Keratinocyte (primary cell): ENCODE measurements at regions not wholly inside any gene's neighbourhood (a gene's known extent, or its start where the extent isn't known, plus 50 kb on each side); places are given as distances from the start of the nearest gene placed in this dataset.

Experiments
- DNase-seq: peaks from one replicate; pipeline ENCODE4 v3.0.0-alpha.2; 2011; ENCODE audit warnings: low read depth, missing footprints, low spot score
- FAIRE-seq: peaks from 2 replicates; lab custom pipeline; 2011; peaks lifted over from hg19 to GRCh38; lab: Jason Lieb, UNC
- H2AFZ ChIP-seq: 2 replicates; pipeline ENCODE4 v1.6.0; 2012; ENCODE audit warnings: low read length, control low read depth, inconsistent platforms; ENCODE audit not compliant: control insufficient read depth
- H3K27ac ChIP-seq: 2 replicates; pipeline ENCODE4 v1.5.1; 2011; ENCODE audit warnings: low read length; ENCODE audit not compliant: control insufficient read depth, insufficient read depth
- H3K27me3 ChIP-seq: 3 replicates; pipeline ENCODE4 v1.6.0; 2011; ENCODE audit warnings: low read length; ENCODE audit not compliant: control insufficient read depth, insufficient read depth; ENCODE audit errors: extremely low read depth
- H3K36me3 ChIP-seq, 2 experiments: 2 replicates in 1 of 2; 3 replicates in 1 of 2; pipeline ENCODE4 v1.5.1; 2011; ENCODE audit warnings: low read length in 2 of 2, mild to moderate bottlenecking in 1 of 2; ENCODE audit not compliant: control insufficient read depth in 2 of 2, insufficient read depth in 2 of 2; ENCODE audit errors: extremely low read depth in 1 of 2
- H3K4me1 ChIP-seq: 3 replicates; pipeline ENCODE4 v1.5.1; 2011; ENCODE audit warnings: low read length; ENCODE audit not compliant: control insufficient read depth, insufficient read depth; ENCODE audit errors: extremely low read depth
- H3K4me2 ChIP-seq: 3 replicates; pipeline ENCODE4 v1.6.0; 2011; ENCODE audit warnings: low read depth, low read length; ENCODE audit not compliant: control insufficient read depth, insufficient read depth; ENCODE audit errors: extremely low read depth
- H3K4me3 ChIP-seq, 3 experiments: fragments of 200-600 bp in 1 of 3; sonication (generic) in 1 of 3; 2 replicates in 2 of 3; 3 replicates in 1 of 3; pipeline ENCODE4 v1.5.1; 2011 to 2016; ENCODE audit warnings: low read length in 3 of 3, mild to moderate bottlenecking in 3 of 3, control low read depth in 2 of 3, inconsistent platforms in 1 of 3, low read depth in 1 of 3, mixed read lengths in 1 of 3, mixed run types in 1 of 3, moderate library complexity in 1 of 3; ENCODE audit not compliant: control insufficient read depth in 2 of 3, insufficient read depth in 2 of 3; ENCODE audit errors: extremely low read depth in 1 of 3
- H3K79me2 ChIP-seq: 2 replicates; pipeline ENCODE4 v1.6.0; 2012; ENCODE audit warnings: low read length; ENCODE audit not compliant: control insufficient read depth, insufficient read depth
- H3K9ac ChIP-seq: 3 replicates; pipeline ENCODE4 v1.6.0; 2011; ENCODE audit warnings: low read length; ENCODE audit not compliant: control insufficient read depth, insufficient read depth; ENCODE audit errors: extremely low read depth
- H3K9me1 ChIP-seq: 3 replicates; pipeline ENCODE4 v1.6.0; 2011; ENCODE audit warnings: low read length; ENCODE audit not compliant: control insufficient read depth, insufficient read depth; ENCODE audit errors: extremely low read depth
- H3K9me3 ChIP-seq: 2 replicates; pipeline ENCODE4 v1.5.1; 2012; ENCODE audit warnings: low read depth, low read length; ENCODE audit not compliant: control insufficient read depth
- H4K20me1 ChIP-seq: 3 replicates; pipeline ENCODE4 v1.6.0; 2011; ENCODE audit warnings: low read length; ENCODE audit not compliant: control insufficient read depth, insufficient read depth; ENCODE audit errors: extremely low read depth
- CTCF ChIP-seq, 3 experiments: IDR thresholded peaks in 1 of 3; conservative IDR thresholded peaks in 1 of 3; optimal IDR thresholded peaks in 1 of 3; 2 replicates in 2 of 3; 3 replicates in 1 of 3; pipeline versions ENCODE3 to v1.5.1; 2011; ENCODE audit warnings: low read length in 3 of 3, mild to moderate bottlenecking in 3 of 3, moderate library complexity in 2 of 3, control low read depth in 1 of 3, inconsistent platforms in 1 of 3; ENCODE audit not compliant: insufficient read depth in 2 of 3; ENCODE audit errors: extremely low read depth in 1 of 3
- EZH2 ChIP-seq: IDR thresholded peaks from one replicate; pipeline ENCODE4 v1.6.1; 2012; ENCODE audit warnings: inconsistent platforms, mild to moderate bottlenecking, low read length, moderate library complexity
- dilution Hi-C: fragments of 300-500 bp; cut with MboI; formaldehyde crosslinking; loops from one replicate; pipeline ENCODE4 v1.7.0; 2020; ENCODE audit warnings: low sequenced_read_pairs; ENCODE audit not compliant: extremely low pct_ligation_motif_present

GRCh38 chr1:98315309-98315708, 346.2 kb upstream of the SNX7 start:
- no peak overlapping the region for H2AFZ ChIP-seq

GRCh38 chr1:98314601-98315000, 346.9 kb upstream of the SNX7 start:
- Histone ChIP-seq H3K9me1 (no peaks in the 10 kb centered on the region), H4K20me1 (no peaks in the 10 kb centered on the region), H3K9ac (no peak overlapping the region), H3K9me3 (no peaks in the 10 kb centered on the region), H3K27me3 (no peaks in the 10 kb centered on the region), H3K79me2 (no peaks in the 10 kb centered on the region), H3K4me2 (no peak overlapping the region), H3K4me1 (peaks cover 18% of the 10 kb centered on the region), H3K36me3 (no peaks in the 10 kb centered on the region), H3K27ac (no peak overlapping the region), H2AFZ (no peak overlapping the region), H3K4me3 (no peak overlapping the region)
- dilution Hi-C loops, result no loop called here
- FAIRE-seq (no peak), DNase-seq (no peak)
- no peak for TF ChIP-seq EZH2
- no peak for TF ChIP-seq CTCF (optimal IDR thresholded peaks at IDR 0.05 in 1 of 3, IDR thresholded peaks at IDR 0.05 in 1 of 3, conservative IDR thresholded peaks at IDR 0.05 in 1 of 3; ENCODE audit: extremely low read depth in 1 of 3, insufficient read depth in 2 of 3, low read length in 3 of 3)

More at GRCh38 chr1:98315309-98315708, 346.2 kb upstream of the SNX7 start:
- DNase-seq (no peak), FAIRE-seq (no peak)
- Histone ChIP-seq H3K27me3 (no peaks in the 10 kb centered on the region), H3K4me3 (no peak overlapping the region), H3K9me1 (no peaks in the 10 kb centered on the region), H3K36me3 (no peaks in the 10 kb centered on the region), H3K9ac (no peak overlapping the region), H3K79me2 (no peaks in the 10 kb centered on the region), H3K4me1 (peaks cover 18% of the 10 kb centered on the region), H3K9me3 (no peaks in the 10 kb centered on the region), H3K27ac (no peak overlapping the region), H3K4me2 (no peak overlapping the region), H4K20me1 (no peaks in the 10 kb centered on the region)
- dilution Hi-C loops, result no loop called here
- TF ChIP-seq EZH2 (no peak), CTCF (optimal IDR thresholded peaks at IDR 0.05 in 1 of 3, IDR thresholded peaks at IDR 0.05 in 1 of 3, conservative IDR thresholded peaks at IDR 0.05 in 1 of 3; ENCODE audit: extremely low read depth in 1 of 3, insufficient read depth in 2 of 3, low read length in 3 of 3) (no peak)
